ENCODE measurements at regions not wholly inside any gene's neighbourhood (a gene's known extent, or its start where the extent isn't known, plus 50 kb on each side); places are given as distances from the start of the nearest gene placed in this dataset.
"Not testable (repeated sequence)": the region's sequence is repeated elsewhere in the genome, so short reads cannot be mapped to it uniquely, and the experiment has no call there.

GRCh38 chr15:81725590-81725989 is 320.2 kb downstream of the MEX3B start:
- no peak for DNase-seq (ENCODE audit: low spot score)

- DNase-seq (ENCODE audit: low spot score), result no peak
Measured at GRCh38 chr15:81724536-81724935, 321.3 kb downstream of the MEX3B start.

- no peak for DNase-seq (ENCODE audit: low spot score)
Measured at GRCh38 chr15:81723701-81724100, 322.1 kb downstream of the MEX3B start.

GRCh38 chr15:81723113-81723651 is 322.6 kb downstream of the MEX3B start:
- DNase-seq (ENCODE audit: low spot score), result no peak

GRCh38 chr15:81716468-81716867 is 329.4 kb downstream of the MEX3B start:
- not testable (repeated sequence) for DNase-seq (ENCODE audit: low spot score)

GRCh38 chr15:81710328-81710727 is 335.5 kb downstream of the MEX3B start:
- DNase-seq (ENCODE audit: low spot score), result no peak

GRCh38 chr15:81706816-81707346 is 332.9 kb upstream of the TMC3 start:
- DNase-seq (ENCODE audit: low spot score), result not testable (repeated sequence)

- DNase-seq (ENCODE audit: low spot score), result not testable (repeated sequence)
Measured at GRCh38 chr15:81705727-81706126, 331.7 kb upstream of the TMC3 start.

- DNase-seq (ENCODE audit: low spot score), result no peak
Measured at GRCh38 chr15:81686021-81686420, 312.0 kb upstream of the TMC3 start.

GRCh38 chr15:81685237-81685636 is 311.2 kb upstream of the TMC3 start:
- no peak for DNase-seq (ENCODE audit: low spot score)

- no peak for DNase-seq (ENCODE audit: low spot score)
Measured at GRCh38 chr15:81680829-81681228, 306.8 kb upstream of the TMC3 start.

- no peak for DNase-seq (ENCODE audit: low spot score)
Measured at GRCh38 chr15:81666839-81667238, 292.8 kb upstream of the TMC3 start.

- no peak for DNase-seq (ENCODE audit: low spot score)
Measured at GRCh38 chr15:81660976-81661375, 287.0 kb upstream of the TMC3 start.

- no peak for DNase-seq (ENCODE audit: low spot score)
Measured at GRCh38 chr15:81653259-81653658, 279.2 kb upstream of the TMC3 start.

GRCh38 chr15:81645470-81645869 is 271.5 kb upstream of the TMC3 start:
- no peak for DNase-seq (ENCODE audit: low spot score)

GRCh38 chr15:81643771-81644170 is 269.8 kb upstream of the TMC3 start:
- no peak for DNase-seq (ENCODE audit: low spot score)

- DNase-seq (ENCODE audit: low spot score), result no peak
Measured at GRCh38 chr15:81642451-81642990, 268.5 kb upstream of the TMC3 start.

GRCh38 chr15:81636064-81636463 is 262.1 kb upstream of the TMC3 start:
- not testable (repeated sequence) for DNase-seq (ENCODE audit: low spot score)

- no peak for DNase-seq (ENCODE audit: low spot score)
Measured at GRCh38 chr15:81633889-81634288, 259.9 kb upstream of the TMC3 start.

- no peak for DNase-seq (ENCODE audit: low spot score)
Measured at GRCh38 chr15:81625896-81626295, 251.9 kb upstream of the TMC3 start.

- no peak for DNase-seq (ENCODE audit: low spot score)
Measured at GRCh38 chr15:81619002-81619401, 245.0 kb upstream of the TMC3 start.

- DNase-seq (ENCODE audit: low spot score), result no peak
Measured at GRCh38 chr15:81612631-81613030, 238.6 kb upstream of the TMC3 start.

GRCh38 chr15:81611679-81612078 is 237.7 kb upstream of the TMC3 start:
- no peak for DNase-seq (ENCODE audit: low spot score)

- DNase-seq (ENCODE audit: low spot score), result no peak
Measured at GRCh38 chr15:81608309-81608829, 234.4 kb upstream of the TMC3 start.
